ENCODE measurements at regions not wholly inside any gene's neighbourhood (a gene's known extent, or its start where the extent isn't known, plus 50 kb on each side); places are given as distances from the start of the nearest gene placed in this dataset.
"Not testable (repeated sequence)": the region's sequence is repeated elsewhere in the genome, so short reads cannot be mapped to it uniquely, and the experiment has no call there.

GRCh38 chr1:94348386-94348785, 69.8 kb upstream of the ABCD3 start:
- not testable (repeated sequence) for TF ChIP-seq POLR2A (IDR thresholded peaks at IDR 0.05; ENCODE audit: borderline replicate concordance, extremely low read depth, insufficient read depth, insufficient read length); YY1 (IDR thresholded peaks at IDR 0.05; ENCODE audit: extremely low read depth, insufficient replicate concordance, low read depth, low read length); CTCF (IDR thresholded peaks at IDR 0.05 in 2 of 3, conservative IDR thresholded peaks at IDR 0.05 in 1 of 3; ENCODE audit: borderline replicate concordance in 1 of 3, insufficient read depth in 1 of 3, low read depth in 2 of 3, low read length in 2 of 3); SP1 (IDR thresholded peaks at IDR 0.05; ENCODE audit: low read depth); RAD21 (IDR thresholded peaks at IDR 0.05; ENCODE audit: low read depth); SIN3A (IDR thresholded peaks at IDR 0.05; ENCODE audit: low read depth); EZH2 (IDR thresholded peaks at IDR 0.05); ZBTB33 (IDR thresholded peaks at IDR 0.05; ENCODE audit: extremely low read depth, insufficient replicate concordance, low read length); TCF7L2 (IDR thresholded peaks at IDR 0.05; ENCODE audit: borderline replicate concordance, extremely low read depth, insufficient read depth, insufficient read length); ZNF274 (IDR thresholded peaks at IDR 0.05; ENCODE audit: low read depth, low read length); MAX (IDR thresholded peaks at IDR 0.05); EGR1 (IDR thresholded peaks at IDR 0.05; ENCODE audit: low read depth)

Measured in HCT116 (cell line).